GM13976 (cell line): ENCODE measurements at regions not wholly inside any gene's neighbourhood (a gene's known extent, or its start where the extent isn't known, plus 50 kb on each side); places are given as distances from the start of the nearest gene placed in this dataset.

Experiments used
- DNase-seq: peaks from one replicate; pipeline ENCODE4 v3.0.0; 2012; ENCODE audit warnings: low spot score
- CTCF ChIP-seq: IDR thresholded peaks from 2 replicates; pipeline ENCODE4 v1.5.1; 2012; ENCODE audit warnings: borderline replicate concordance, mild to moderate bottlenecking; ENCODE audit not compliant: insufficient read depth; ENCODE audit errors: extremely low read depth, missing control alignments, control extremely low read depth
- in situ Hi-C: fragments of 300-500 bp; cut with MboI; formaldehyde crosslinking; loops from one replicate; pipeline ENCODE4 v1.12.0; 2022; ENCODE audit warnings: low sequenced_read_pairs, mixed read lengths, inconsistent platforms; ENCODE audit not compliant: unreplicated experiment

GRCh38 chr4:181982437-181982836 is 260.8 kb upstream of the TENM3 start:
- DNase-seq, result no peak
- TF ChIP-seq CTCF, result no peak
- in situ Hi-C loops, result no loop called here

- in situ Hi-C loops, result no loop called here
- no peak for DNase-seq
- no peak for TF ChIP-seq CTCF
These were observed 260.3 kb upstream of the TENM3 start for GRCh38 chr4:181982856-181983255.

- DNase-seq, result no peak
- in situ Hi-C loops, result no loop called here
- no peak for TF ChIP-seq CTCF
These were observed 255.8 kb upstream of the TENM3 start for GRCh38 chr4:181987392-181987791.

GRCh38 chr4:181989071-181989470 is 254.1 kb upstream of the TENM3 start:
- DNase-seq, result no peak
- TF ChIP-seq CTCF, result no peak
- in situ Hi-C loops, result no loop called here

- TF ChIP-seq CTCF, result no peak
- DNase-seq, result no peak
- in situ Hi-C loops, result no loop called here
These were observed 251.7 kb upstream of the TENM3 start for GRCh38 chr4:181991369-181992108.

GRCh38 chr4:181998398-181999295 is 244.6 kb upstream of the TENM3 start:
- no peak for TF ChIP-seq CTCF

More at GRCh38 chr4:181998398-181999295, 244.6 kb upstream of the TENM3 start:
- in situ Hi-C loops, result no loop called here
- no peak for DNase-seq
